Caco-2 (cell line): ENCODE measurements at regions not wholly inside any gene's neighbourhood (a gene's known extent, or its start where the extent isn't known, plus 50 kb on each side); places are given as distances from the start of the nearest gene placed in this dataset.

Experiments
- BruUV-seq: library from RNA; stranded (reverse); fragments of 400-500 nt; replicated peaks from 2 replicates; lab custom pipeline; 2021; lab: Mats Ljungman, UMichigan
- CTCF ChIA-PET: fragments of 300-600 bp; sonication (Branson Sonifier 250); formaldehyde crosslinking; loops from one replicate; lab custom pipeline; 2022; ENCODE audit warnings: antibody characterized with exemption; lab: Charles Lee
- POLR2A ChIA-PET: fragments of 300-600 bp; sonication (Branson Sonifier 250); formaldehyde crosslinking; loops from one replicate; lab custom pipeline; 2022; ENCODE audit warnings: antibody characterized with exemption; lab: Charles Lee
- DNase-seq, 2 experiments: peaks; one replicate each; pipeline versions ENCODE4 v3.0.0 to v3.0.0-alpha.2; 2020 to 2022
- H3K27me3 ChIP-seq: replicated peaks from 2 replicates; pipeline ENCODE4 v1.6.0; 2011; ENCODE audit warnings: low read length; ENCODE audit not compliant: control insufficient read depth, insufficient read depth
- H3K36me3 ChIP-seq: 2 replicates; pipeline ENCODE4 v1.5.1; 2011; ENCODE audit warnings: low read length; ENCODE audit not compliant: control insufficient read depth, insufficient read depth
- H3K4me1 ChIP-seq: fragments of 250-450 bp; sonication (Bioruptor Pico); 2 replicates; pipeline ENCODE4 v1.5.1; 2020; ENCODE audit warnings: mild to moderate bottlenecking
- H3K4me3 ChIP-seq: 2 replicates; pipeline ENCODE4 v1.5.1; 2011; ENCODE audit warnings: low read depth, mild to moderate bottlenecking, control low read depth, low read length
- H3K9me3 ChIP-seq: fragments of 250-450 bp; sonication (Bioruptor Pico); 2 replicates; pipeline ENCODE4 v1.5.1; 2020; ENCODE audit warnings: mild to moderate bottlenecking, moderate library complexity
- H3K27ac Mint-ChIP-seq: one replicate; pipeline ENCODE4 v1.8.0; 2022; ENCODE audit warnings: mixed read lengths; ENCODE audit not compliant: unreplicated experiment
- H3K27me3 Mint-ChIP-seq: one replicate; pipeline ENCODE4 v1.8.0; 2022; ENCODE audit warnings: mixed read lengths; ENCODE audit not compliant: insufficient read depth, unreplicated experiment
- H3K36me3 Mint-ChIP-seq: one replicate; pipeline ENCODE4 v1.8.0; 2022; ENCODE audit warnings: mild to moderate bottlenecking, mixed read lengths; ENCODE audit not compliant: insufficient read depth, unreplicated experiment
- H3K4me1 Mint-ChIP-seq: one replicate; pipeline ENCODE4 v1.8.0; 2022; ENCODE audit warnings: low read depth, mixed read lengths; ENCODE audit not compliant: unreplicated experiment
- H3K4me3 Mint-ChIP-seq: one replicate; pipeline ENCODE4 v1.8.0; 2022; ENCODE audit warnings: mild to moderate bottlenecking, moderate library complexity, mixed read lengths; ENCODE audit not compliant: unreplicated experiment
- H3K9me3 Mint-ChIP-seq: one replicate; pipeline ENCODE4 v1.8.0; 2022; ENCODE audit warnings: mixed read lengths; ENCODE audit not compliant: unreplicated experiment
- intact Hi-C: fragments of 100-400 bp; cut with micrococcal nuclease; formaldehyde crosslinking; loops from one replicate; pipeline ENCODE4 v1.10.0; 2022; ENCODE audit not compliant: unreplicated experiment
- TF ChIP-seq, protein P1 (sequence below), 2 experiments: fragments of 200-600 bp in 1 of 2; IDR thresholded peaks; 1 replicate in 1 of 2; 2 replicates in 1 of 2; pipeline versions ENCODE4 v1.5.1 to v1.8.0; 2011 to 2022; ENCODE audit warnings: antibody characterized with exemption in 1 of 2, control low read depth in 1 of 2, inconsistent platforms in 1 of 2, low read depth in 1 of 2, low read length in 1 of 2, mild to moderate bottlenecking in 1 of 2, moderate library complexity in 1 of 2; ENCODE audit not compliant: insufficient read depth in 1 of 2, severe bottlenecking in 1 of 2, unreplicated experiment in 1 of 2

- intact Hi-C loops, result no loop called here
- ChIA-PET POLR2A (no interaction called here), CTCF (no interaction called here)
- Histone ChIP-seq H3K4me3 (no peak overlapping the region), H3K36me3 (no peaks in the 10 kb centered on the region), H3K9me3 (peaks cover 6% of the 10 kb centered on the region; the same call in 1 of the 2 replicates), H3K27me3 (no peaks in the 10 kb centered on the region), H3K4me1 (peaks cover 6% of the 10 kb centered on the region)
- no peaks in the 10 kb centered on the region for H3K9me3 Mint-ChIP-seq
- DNase-seq, result no peak
- peaks cover 14% of the 10 kb centered on the region for H3K4me1 Mint-ChIP-seq
- H3K4me3 Mint-ChIP-seq, result no peak overlapping the region
- BruUV-seq, result no TSS peak
- TF ChIP-seq, protein P1, sequence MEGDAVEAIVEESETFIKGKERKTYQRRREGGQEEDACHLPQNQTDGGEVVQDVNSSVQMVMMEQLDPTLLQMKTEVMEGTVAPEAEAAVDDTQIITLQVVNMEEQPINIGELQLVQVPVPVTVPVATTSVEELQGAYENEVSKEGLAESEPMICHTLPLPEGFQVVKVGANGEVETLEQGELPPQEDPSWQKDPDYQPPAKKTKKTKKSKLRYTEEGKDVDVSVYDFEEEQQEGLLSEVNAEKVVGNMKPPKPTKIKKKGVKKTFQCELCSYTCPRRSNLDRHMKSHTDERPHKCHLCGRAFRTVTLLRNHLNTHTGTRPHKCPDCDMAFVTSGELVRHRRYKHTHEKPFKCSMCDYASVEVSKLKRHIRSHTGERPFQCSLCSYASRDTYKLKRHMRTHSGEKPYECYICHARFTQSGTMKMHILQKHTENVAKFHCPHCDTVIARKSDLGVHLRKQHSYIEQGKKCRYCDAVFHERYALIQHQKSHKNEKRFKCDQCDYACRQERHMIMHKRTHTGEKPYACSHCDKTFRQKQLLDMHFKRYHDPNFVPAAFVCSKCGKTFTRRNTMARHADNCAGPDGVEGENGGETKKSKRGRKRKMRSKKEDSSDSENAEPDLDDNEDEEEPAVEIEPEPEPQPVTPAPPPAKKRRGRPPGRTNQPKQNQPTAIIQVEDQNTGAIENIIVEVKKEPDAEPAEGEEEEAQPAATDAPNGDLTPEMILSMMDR (IDR thresholded peaks at IDR 0.05; ENCODE audit: insufficient read depth in 1 of 2, low read depth in 1 of 2, low read length in 1 of 2, severe bottlenecking in 1 of 2, unreplicated experiment in 1 of 2), result no peak
- no peaks in the 10 kb centered on the region for H3K27me3 Mint-ChIP-seq
- H3K36me3 Mint-ChIP-seq, result no peaks in the 10 kb centered on the region
- no peak overlapping the region for H3K27ac Mint-ChIP-seq
Observed at GRCh38 chr20:53888951-53889350, 181.4 kb downstream of the BCAS1 start.

GRCh38 chr20:53888510-53888909, 181.9 kb downstream of the BCAS1 start:
- POLR2A ChIA-PET, result no interaction called here
- intact Hi-C loops, result no loop called here

GRCh38 chr20:53887973-53888372, 182.4 kb downstream of the BCAS1 start:
- Histone ChIP-seq H3K36me3 (no peaks in the 10 kb centered on the region), H3K4me3 (no peak overlapping the region), H3K4me1 (peaks cover 6% of the 10 kb centered on the region), H3K9me3 (peaks cover 6% of the 10 kb centered on the region; the same call in 1 of the 2 replicates), H3K27me3 (no peaks in the 10 kb centered on the region)
- ChIA-PET CTCF (no interaction called here), POLR2A (no interaction called here)
- H3K9me3 Mint-ChIP-seq, result no peaks in the 10 kb centered on the region
- no peak overlapping the region for H3K27ac Mint-ChIP-seq
- H3K36me3 Mint-ChIP-seq, result no peaks in the 10 kb centered on the region
- TF ChIP-seq, protein P1 (IDR thresholded peaks at IDR 0.05; ENCODE audit: insufficient read depth in 1 of 2, low read depth in 1 of 2, low read length in 1 of 2, severe bottlenecking in 1 of 2, unreplicated experiment in 1 of 2), result no peak
- no peak for DNase-seq
- intact Hi-C loops, result no loop called here
- BruUV-seq, result no TSS peak
- H3K4me3 Mint-ChIP-seq, result no peak overlapping the region
- no peaks in the 10 kb centered on the region for H3K27me3 Mint-ChIP-seq
- peaks cover 9% of the 10 kb centered on the region for H3K4me1 Mint-ChIP-seq

More at GRCh38 chr20:53888510-53888909, 181.9 kb downstream of the BCAS1 start:
- no TSS peak for BruUV-seq
- H3K4me3 ChIP-seq, result no peak overlapping the region
- H3K4me3 Mint-ChIP-seq, result no peak overlapping the region
- no peaks in the 10 kb centered on the region for H3K27me3 ChIP-seq
- no peaks in the 10 kb centered on the region for H3K27me3 Mint-ChIP-seq
- H3K9me3 Mint-ChIP-seq, result no peaks in the 10 kb centered on the region
- H3K27ac Mint-ChIP-seq, result no peak overlapping the region
- no peak for DNase-seq
- H3K36me3 Mint-ChIP-seq, result no peaks in the 10 kb centered on the region
- TF ChIP-seq, protein P1 (IDR thresholded peaks at IDR 0.05; ENCODE audit: insufficient read depth in 1 of 2, low read depth in 1 of 2, low read length in 1 of 2, severe bottlenecking in 1 of 2, unreplicated experiment in 1 of 2), result no peak
- CTCF ChIA-PET, result no interaction called here
- peaks cover 6% of the 10 kb centered on the region for H3K4me1 ChIP-seq
- H3K9me3 ChIP-seq, result peaks cover 6% of the 10 kb centered on the region; the same call in 1 of the 2 replicates
- H3K36me3 ChIP-seq, result no peaks in the 10 kb centered on the region
- peaks cover 14% of the 10 kb centered on the region for H3K4me1 Mint-ChIP-seq
